ENCODE measurements at regions not wholly inside any gene's neighbourhood (a gene's known extent, or its start where the extent isn't known, plus 50 kb on each side); places are given as distances from the start of the nearest gene placed in this dataset.
"Not testable (repeated sequence)": the region's sequence is repeated elsewhere in the genome, so short reads cannot be mapped to it uniquely, and the experiment has no call there.

- DNase-seq: no peak
Measured at GRCh38 chr3:177830411-177830849, 633.1 kb upstream of the TBL1XR1 start.

DNA sequence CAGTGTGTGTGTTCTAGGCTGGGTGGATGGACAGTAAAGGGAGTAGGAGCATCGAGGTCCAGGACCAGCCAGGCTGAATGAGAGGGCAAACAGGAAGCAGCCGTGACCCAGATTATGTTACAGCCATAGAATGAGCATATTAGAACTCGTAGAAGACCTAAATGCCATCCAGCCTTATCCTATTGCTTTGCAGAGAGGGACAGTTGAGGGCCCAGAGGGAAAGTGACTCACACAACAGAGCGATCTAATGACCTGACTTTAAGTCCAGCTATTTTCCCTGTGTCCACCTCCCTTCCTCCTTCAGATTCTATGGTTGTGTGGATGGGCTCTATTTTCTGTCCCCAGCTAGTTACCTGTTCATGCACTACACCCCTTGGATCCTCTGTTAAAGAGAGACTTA, 634.1 kb upstream of the TBL1XR1 start:
- DNase-seq: no peak

- DNase-seq: no peak
Measured at GRCh38 chr3:177832880-177833279, 635.6 kb upstream of the TBL1XR1 start.

GRCh38 chr3:177833332-177833731, 636.0 kb upstream of the TBL1XR1 start:
- DNase-seq: no peak

- DNase-seq: no peak
Measured at GRCh38 chr3:177835008-177835407, 637.7 kb upstream of the TBL1XR1 start.

GRCh38 chr3:177835917-177836316, 638.6 kb upstream of the TBL1XR1 start:
- DNase-seq: no peak

- DNase-seq: no peak
Measured at GRCh38 chr3:177836671-177837070, 639.4 kb upstream of the TBL1XR1 start.

- DNase-seq: no peak
Measured at GRCh38 chr3:177837951-177838655, 640.8 kb upstream of the TBL1XR1 start.

- DNase-seq: no peak
Measured at GRCh38 chr3:177838766-177839350, 641.6 kb upstream of the TBL1XR1 start.

DNA sequence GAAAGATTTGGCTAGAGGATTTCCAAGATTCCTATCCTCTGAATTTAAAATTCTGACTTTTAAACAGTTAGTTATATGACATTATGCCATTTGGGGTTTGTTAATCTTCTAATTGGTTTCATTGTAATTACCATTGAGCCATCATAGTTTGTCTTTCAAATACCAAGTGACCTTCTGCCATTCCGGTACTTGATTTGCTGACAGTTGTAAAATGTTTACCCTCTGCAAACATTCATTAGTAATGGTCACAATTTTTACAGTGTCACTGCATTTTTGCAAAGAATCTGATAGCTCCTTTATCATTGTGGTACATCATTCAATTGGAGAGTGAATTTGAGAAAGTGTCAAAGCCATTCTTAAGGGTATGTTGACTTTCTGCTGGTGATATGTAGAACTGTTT, 645.0 kb upstream of the TBL1XR1 start:
- DNase-seq: no peak

GRCh38 chr3:177842743-177843734, 645.8 kb upstream of the TBL1XR1 start:
- DNase-seq: no peak

GRCh38 chr3:177852001-177852807, 654.9 kb upstream of the TBL1XR1 start:
- no peak for DNase-seq

GRCh38 chr3:177855021-177855420, 657.7 kb upstream of the TBL1XR1 start:
- DNase-seq: no peak

GRCh38 chr3:177860184-177860583, 662.9 kb upstream of the TBL1XR1 start:
- no peak for DNase-seq

- no peak for DNase-seq
Measured at GRCh38 chr3:177862962-177863491, 665.7 kb upstream of the TBL1XR1 start.

DNA sequence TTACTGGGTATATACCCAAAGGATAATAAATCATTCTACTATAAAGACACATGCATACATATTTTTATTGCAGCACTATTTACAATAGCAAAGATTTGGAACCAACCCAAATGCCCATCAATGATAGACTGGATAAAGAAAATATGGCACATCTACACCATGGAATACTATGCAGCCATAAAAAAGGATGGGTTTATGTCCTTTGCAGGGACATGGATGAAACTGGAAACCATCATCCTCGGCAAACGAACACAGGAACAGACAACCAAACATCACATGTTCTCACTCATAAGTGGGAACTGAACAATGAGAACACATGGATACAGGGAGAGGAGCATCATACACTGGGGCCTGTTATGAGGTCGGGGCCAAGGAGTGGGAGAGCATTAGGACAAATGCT, 665.0 kb upstream of the KCNMB2 start:
- DNase-seq: not testable (repeated sequence)

DNA sequence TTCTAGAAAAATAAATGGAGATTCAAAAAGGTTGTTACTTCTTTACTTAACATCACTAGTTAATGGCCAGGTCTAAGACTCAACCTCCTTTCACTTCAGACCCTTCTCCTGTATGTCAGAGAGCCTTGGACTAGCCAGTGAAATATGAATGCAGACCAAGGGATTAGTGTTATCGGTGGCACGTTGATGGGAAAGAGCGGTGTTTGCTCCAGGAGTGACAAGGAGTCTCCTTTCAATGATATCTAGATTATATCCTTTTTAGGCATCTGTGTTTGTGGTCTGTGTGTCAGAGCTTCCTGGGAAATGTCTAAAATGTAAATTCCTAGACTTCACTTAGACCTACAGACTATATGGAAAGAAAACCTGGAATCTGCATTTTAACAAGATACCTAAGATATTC, 658.0 kb upstream of the KCNMB2 start:
- DNase-seq: no peak

GRCh38 chr3:177878957-177879356, 657.3 kb upstream of the KCNMB2 start:
- no peak for DNase-seq

DNA sequence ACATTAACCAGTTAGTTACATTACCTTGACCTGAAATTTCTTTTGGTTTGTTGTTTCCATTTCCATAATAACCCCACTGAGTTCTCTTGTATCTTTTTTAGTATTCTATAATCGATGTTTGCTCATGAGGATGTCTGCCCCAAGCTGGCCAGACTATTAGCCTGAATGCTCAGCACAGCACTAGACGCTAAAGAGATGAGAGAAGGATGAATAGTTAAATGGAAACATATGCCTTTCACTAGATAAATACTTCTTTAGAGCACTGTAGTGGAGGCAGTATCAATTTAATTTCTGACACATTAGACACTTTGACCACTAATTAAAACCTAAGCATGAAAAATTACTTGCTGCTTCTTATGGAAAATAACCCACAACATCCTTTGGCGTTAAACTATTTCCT, 654.9 kb upstream of the KCNMB2 start:
- no peak for DNase-seq

- no peak for DNase-seq
Measured at GRCh38 chr3:177882124-177882648, 654.0 kb upstream of the KCNMB2 start.

DNA sequence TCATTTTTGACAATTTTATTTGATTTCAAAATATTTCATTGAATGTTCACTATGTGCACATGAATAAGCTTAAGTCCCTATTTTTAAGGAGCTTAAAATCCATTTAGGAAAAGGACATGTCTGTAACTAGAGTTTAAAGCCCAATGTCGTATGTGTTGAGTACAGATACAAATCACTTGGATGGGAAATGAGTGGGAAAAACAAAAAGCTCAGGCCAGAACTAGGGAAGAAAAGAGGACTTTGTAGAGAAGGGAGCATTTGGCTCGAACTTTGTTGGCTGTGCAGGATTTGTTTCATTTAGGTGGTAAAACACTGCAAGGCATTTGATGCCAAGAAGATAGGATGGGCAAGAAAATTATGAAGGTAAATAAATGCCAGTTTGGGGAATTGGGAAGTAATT, 653.1 kb upstream of the KCNMB2 start:
- DNase-seq: no peak

- no peak for DNase-seq
Measured at GRCh38 chr3:177883957-177884356, 652.3 kb upstream of the KCNMB2 start.

Data from activated T-cell treated with anti-CD3 and anti-CD28 coated beads, Interleukin-2, amount 50 U/mL, for 48 hours (primary cell).